ENCODE measurements at regions not wholly inside any gene's neighbourhood (a gene's known extent, or its start where the extent isn't known, plus 50 kb on each side); places are given as distances from the start of the nearest gene placed in this dataset.
"Not testable (repeated sequence)": the region's sequence is repeated elsewhere in the genome, so short reads cannot be mapped to it uniquely, and the experiment has no call there.

DNA sequence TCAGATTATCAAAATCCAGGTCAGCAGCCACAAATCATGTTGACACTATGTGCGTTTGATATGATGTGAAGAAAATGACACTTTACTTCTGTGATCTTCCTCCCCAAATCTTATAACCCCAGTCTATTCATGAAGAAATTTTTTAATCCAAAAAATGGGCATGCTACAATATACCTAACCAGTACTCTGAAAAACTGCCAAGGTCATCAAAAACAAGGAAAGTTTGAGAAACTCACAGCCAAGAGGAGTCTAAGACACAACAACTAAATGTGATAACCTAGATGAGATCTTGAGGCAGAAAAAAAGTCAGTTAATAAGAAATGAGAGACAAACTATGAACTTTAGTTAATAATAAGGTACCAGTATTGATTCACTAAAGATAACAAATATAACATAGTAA lies 200.6 kb upstream of the IRAK1BP1 start:
- no peak for DNase-seq
- TF ChIP-seq, protein P1, sequence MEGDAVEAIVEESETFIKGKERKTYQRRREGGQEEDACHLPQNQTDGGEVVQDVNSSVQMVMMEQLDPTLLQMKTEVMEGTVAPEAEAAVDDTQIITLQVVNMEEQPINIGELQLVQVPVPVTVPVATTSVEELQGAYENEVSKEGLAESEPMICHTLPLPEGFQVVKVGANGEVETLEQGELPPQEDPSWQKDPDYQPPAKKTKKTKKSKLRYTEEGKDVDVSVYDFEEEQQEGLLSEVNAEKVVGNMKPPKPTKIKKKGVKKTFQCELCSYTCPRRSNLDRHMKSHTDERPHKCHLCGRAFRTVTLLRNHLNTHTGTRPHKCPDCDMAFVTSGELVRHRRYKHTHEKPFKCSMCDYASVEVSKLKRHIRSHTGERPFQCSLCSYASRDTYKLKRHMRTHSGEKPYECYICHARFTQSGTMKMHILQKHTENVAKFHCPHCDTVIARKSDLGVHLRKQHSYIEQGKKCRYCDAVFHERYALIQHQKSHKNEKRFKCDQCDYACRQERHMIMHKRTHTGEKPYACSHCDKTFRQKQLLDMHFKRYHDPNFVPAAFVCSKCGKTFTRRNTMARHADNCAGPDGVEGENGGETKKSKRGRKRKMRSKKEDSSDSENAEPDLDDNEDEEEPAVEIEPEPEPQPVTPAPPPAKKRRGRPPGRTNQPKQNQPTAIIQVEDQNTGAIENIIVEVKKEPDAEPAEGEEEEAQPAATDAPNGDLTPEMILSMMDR (IDR thresholded peaks at IDR 0.05) = no peak
- intact Hi-C loops (cut with DNase I) = no loop called here
- no peaks in the 10 kb centered on the region for H3K4me1 ChIP-seq
- no peak overlapping the region for H3K4me3 ChIP-seq
- no peak for ATAC-seq
- no peak overlapping the region for H3K27ac ChIP-seq
- no peaks in the 10 kb centered on the region for H3K27me3 ChIP-seq
- no peaks in the 10 kb centered on the region for H3K36me3 ChIP-seq
- H3K9me3 ChIP-seq = no peaks in the 10 kb centered on the region

DNA sequence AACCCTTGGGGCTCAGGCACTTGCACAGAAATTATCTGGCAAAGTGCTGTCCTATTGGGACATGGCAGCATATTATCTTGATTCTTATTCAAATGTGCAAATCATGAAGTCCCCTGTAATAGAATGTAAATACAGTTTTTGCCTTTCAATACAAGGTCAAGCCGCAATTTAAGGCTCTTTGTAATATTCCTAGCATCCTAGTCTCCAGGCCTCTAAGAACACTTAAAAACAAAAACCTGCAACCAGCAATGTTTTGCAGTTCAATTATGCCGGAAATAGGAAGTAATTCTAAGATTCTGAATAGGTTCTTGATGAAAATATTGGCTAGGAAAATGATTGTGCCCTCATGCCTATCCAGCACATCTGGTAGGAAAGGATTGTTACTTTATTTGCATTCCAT lies 197.2 kb upstream of the IRAK1BP1 start:
- TF ChIP-seq, protein P1 (IDR thresholded peaks at IDR 0.05) = no peak
- Histone ChIP-seq H3K9me3 (no peaks in the 10 kb centered on the region), H3K27ac (no peak overlapping the region), H3K36me3 (no peaks in the 10 kb centered on the region), H3K4me1 (no peaks in the 10 kb centered on the region), H3K27me3 (no peaks in the 10 kb centered on the region), H3K4me3 (no peak overlapping the region)
- intact Hi-C loops (cut with DNase I) = no loop called here
- ATAC-seq (no peak), DNase-seq (no peak)

DNA sequence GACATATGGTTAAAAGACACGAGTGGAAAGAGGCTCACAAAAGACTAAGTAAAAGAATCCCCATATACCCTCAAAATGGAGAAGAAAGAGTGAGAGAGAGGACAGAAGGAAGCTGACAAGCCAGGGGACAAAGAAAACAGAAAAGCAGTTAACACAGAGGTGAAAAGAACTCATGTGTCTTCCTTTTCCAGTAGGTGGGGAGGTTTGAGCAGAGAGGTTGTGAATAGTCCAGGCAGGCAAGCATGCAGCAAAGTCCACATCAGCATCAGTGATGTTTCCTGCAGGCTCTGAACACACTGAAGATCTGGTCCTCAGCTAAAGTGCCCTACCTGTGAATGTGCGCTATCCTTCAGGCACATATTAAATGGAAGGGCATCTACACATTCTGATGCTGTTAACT lies 196.5 kb upstream of the IRAK1BP1 start:
- ATAC-seq = no peak
- no peaks in the 10 kb centered on the region for H3K4me1 ChIP-seq
- intact Hi-C loops (cut with DNase I) = no loop called here

GRCh38 chr6:78676069-78677007 lies 191.0 kb upstream of the IRAK1BP1 start:
- H3K4me1 ChIP-seq; intact Hi-C loops (cut with DNase I); H3K27ac ChIP-seq; H3K36me3 ChIP-seq; H3K27me3 ChIP-seq; ATAC-seq; H3K4me3 ChIP-seq: not testable (repeated sequence)
- DNase-seq = peak in 1 of 4 donors; percentile 35
- H3K9me3 ChIP-seq = peaks cover 0 to 25% of the 10 kb centered on the region in 2 donors

More for the DNA sequence above, 196.5 kb upstream of the IRAK1BP1 start:
- no peak overlapping the region for H3K27ac ChIP-seq
- DNase-seq = no peak
- H3K4me3 ChIP-seq = no peak overlapping the region
- no peaks in the 10 kb centered on the region for H3K36me3 ChIP-seq
- H3K27me3 ChIP-seq = no peaks in the 10 kb centered on the region
- peaks cover 0 to 3% of the 10 kb centered on the region in 2 donors for H3K9me3 ChIP-seq
- TF ChIP-seq, protein P1 (IDR thresholded peaks at IDR 0.05) = no peak

GRCh38 chr6:78688668-78689067 lies 178.7 kb upstream of the IRAK1BP1 start:
- ATAC-seq = no peak
- Histone ChIP-seq H3K4me3 (no peak overlapping the region), H3K9me3 (no peaks in the 10 kb centered on the region), H3K36me3 (no peaks in the 10 kb centered on the region), H3K27me3 (no peaks in the 10 kb centered on the region), H3K27ac (no peak overlapping the region), H3K4me1 (no peaks in the 10 kb centered on the region)
- TF ChIP-seq, protein P1 (IDR thresholded peaks at IDR 0.05) = no peak
- no peak for DNase-seq
- intact Hi-C loops (cut with DNase I) = no loop called here

Measured in left lung (tissue), 4 donors.